ENCODE measurements at regions not wholly inside any gene's neighbourhood (a gene's known extent, or its start where the extent isn't known, plus 50 kb on each side); places are given as distances from the start of the nearest gene placed in this dataset.

- no peak for TF ChIP-seq CTCF (IDR thresholded peaks at IDR 0.05; ENCODE audit: partially characterized antibody, unreplicated experiment)
- Mint-ChIP-seq H3K27ac (ENCODE audit: unreplicated experiment) (no peak overlapping the region), H3K4me3 (ENCODE audit: unreplicated experiment) (no peak overlapping the region), H3K9me3 (ENCODE audit: unreplicated experiment) (peaks cover 10% of the 10 kb centered on the region), H3K27me3 (ENCODE audit: unreplicated experiment) (peaks cover 13% of the 10 kb centered on the region), H3K36me3 (ENCODE audit: unreplicated experiment) (no peaks in the 10 kb centered on the region), H3K4me1 (ENCODE audit: low read depth, unreplicated experiment) (peaks cover 30% of the 10 kb centered on the region)
- no peak for DNase-seq
Observed at GRCh38 chr1:112807999-112808398, 92.9 kb upstream of the PPM1J start.

GRCh38 chr1:112807117-112807516 lies 92.0 kb upstream of the PPM1J start:
- H3K27me3 Mint-ChIP-seq (ENCODE audit: unreplicated experiment) = peaks cover 15% of the 10 kb centered on the region
- peaks cover 24% of the 10 kb centered on the region for H3K4me1 Mint-ChIP-seq (ENCODE audit: low read depth, unreplicated experiment)
- no peak overlapping the region for H3K27ac Mint-ChIP-seq (ENCODE audit: unreplicated experiment)
- TF ChIP-seq CTCF (IDR thresholded peaks at IDR 0.05; ENCODE audit: partially characterized antibody, unreplicated experiment) = no peak
- H3K36me3 Mint-ChIP-seq (ENCODE audit: unreplicated experiment) = no peaks in the 10 kb centered on the region
- peaks cover 10% of the 10 kb centered on the region for H3K9me3 Mint-ChIP-seq (ENCODE audit: unreplicated experiment)
- H3K4me3 Mint-ChIP-seq (ENCODE audit: unreplicated experiment) = no peak overlapping the region
- no peak for DNase-seq

GRCh38 chr1:112806090-112806642 lies 91.0 kb upstream of the PPM1J start:
- Mint-ChIP-seq H3K36me3 (ENCODE audit: unreplicated experiment) (no peaks in the 10 kb centered on the region), H3K9me3 (ENCODE audit: unreplicated experiment) (peaks cover 10% of the 10 kb centered on the region), H3K27me3 (ENCODE audit: unreplicated experiment) (peaks cover 15% of the 10 kb centered on the region), H3K27ac (ENCODE audit: unreplicated experiment) (no peak overlapping the region), H3K4me1 (ENCODE audit: low read depth, unreplicated experiment) (peaks cover 24% of the 10 kb centered on the region), H3K4me3 (ENCODE audit: unreplicated experiment) (no peak overlapping the region)
- no peak for TF ChIP-seq CTCF (IDR thresholded peaks at IDR 0.05; ENCODE audit: partially characterized antibody, unreplicated experiment)
- DNase-seq = no peak

- Mint-ChIP-seq H3K9me3 (ENCODE audit: unreplicated experiment) (peaks cover 6% of the 10 kb centered on the region), H3K36me3 (ENCODE audit: unreplicated experiment) (no peaks in the 10 kb centered on the region), H3K27ac (ENCODE audit: unreplicated experiment) (peak overlapping the region; percentile 81), H3K4me3 (ENCODE audit: unreplicated experiment) (peak overlapping the region; percentile 72), H3K4me1 (ENCODE audit: low read depth, unreplicated experiment) (peaks cover 20% of the 10 kb centered on the region), H3K27me3 (ENCODE audit: unreplicated experiment) (peaks cover 12% of the 10 kb centered on the region)
- DNase-seq = peak; percentile 27
- TF ChIP-seq CTCF (IDR thresholded peaks at IDR 0.05; ENCODE audit: partially characterized antibody, unreplicated experiment) = no peak
Observed at GRCh38 chr1:112805155-112805853, 90.2 kb upstream of the PPM1J start.
